ENCODE measurements at regions not wholly inside any gene's neighbourhood (a gene's known extent, or its start where the extent isn't known, plus 50 kb on each side); places are given as distances from the start of the nearest gene placed in this dataset.

- H3K36me3 Mint-ChIP-seq (ENCODE audit: low read depth) = no peaks in the 10 kb centered on the region
- H3K27ac Mint-ChIP-seq = no peak overlapping the region
- intact Hi-C loops (cut with micrococcal nuclease) = no loop called here
- H3K9me3 Mint-ChIP-seq = no peaks in the 10 kb centered on the region
- CTCF ChIA-PET = no interaction called here
- no peaks in the 10 kb centered on the region for H3K4me1 Mint-ChIP-seq (ENCODE audit: low read depth)
- H3K4me3 Mint-ChIP-seq = no peak overlapping the region
- H3K27me3 Mint-ChIP-seq (ENCODE audit: low read depth) = peaks cover 17% of the 10 kb centered on the region
- DNase-seq = no peak
Observed at GRCh38 chr5:175219366-175219765, 224.6 kb downstream of the DRD1 start.

DNA sequence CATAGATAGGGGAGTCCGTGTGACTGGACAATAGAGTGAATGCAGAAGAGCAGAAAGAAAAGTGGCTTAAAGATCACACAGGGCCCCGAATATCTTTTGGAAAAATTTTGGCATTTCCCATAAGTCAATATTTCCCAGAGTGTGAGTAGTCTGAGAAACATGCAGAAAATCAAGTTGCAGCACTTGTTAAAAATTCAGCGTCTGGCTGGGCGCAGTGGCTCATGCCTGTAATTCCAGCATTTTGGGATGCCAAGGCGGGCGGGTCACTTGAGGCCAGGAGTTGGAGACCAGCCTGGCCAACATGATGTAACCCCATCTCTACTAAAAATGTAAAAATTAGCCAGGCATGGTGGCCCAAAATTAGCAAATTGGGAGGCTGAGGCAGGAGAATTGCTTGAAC is 227.0 kb downstream of the DRD1 start:
- Mint-ChIP-seq H3K4me1 (ENCODE audit: low read depth) (no peaks in the 10 kb centered on the region), H3K9me3 (no peaks in the 10 kb centered on the region), H3K36me3 (ENCODE audit: low read depth) (no peaks in the 10 kb centered on the region), H3K4me3 (no peak overlapping the region), H3K27ac (no peak overlapping the region), H3K27me3 (ENCODE audit: low read depth) (peaks cover 13% of the 10 kb centered on the region)
- DNase-seq = no peak
- intact Hi-C loops (cut with micrococcal nuclease) = no loop called here
- CTCF ChIA-PET = no interaction called here

DNA sequence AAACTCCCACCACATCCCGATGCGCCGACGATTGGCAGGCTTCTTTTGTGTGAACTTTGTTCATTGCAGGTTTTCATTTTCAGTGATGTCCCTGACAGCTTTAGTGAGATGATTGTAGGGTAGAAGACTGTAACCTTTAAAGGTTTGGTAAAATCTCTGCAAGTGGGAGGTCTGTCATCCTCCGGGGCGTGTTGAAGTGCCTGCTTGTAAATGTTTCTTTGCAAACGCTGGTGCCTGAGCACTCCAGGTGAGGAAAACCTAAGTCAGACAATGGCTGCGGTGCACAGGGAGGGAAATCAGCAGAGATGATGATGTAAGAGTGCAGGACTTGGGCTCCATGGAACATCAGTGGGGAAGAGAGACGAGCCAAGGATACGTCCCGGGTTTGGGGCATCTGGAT is 228.1 kb downstream of the DRD1 start:
- Mint-ChIP-seq H3K27ac (no peak overlapping the region), H3K36me3 (ENCODE audit: low read depth) (no peaks in the 10 kb centered on the region), H3K4me1 (ENCODE audit: low read depth) (no peaks in the 10 kb centered on the region), H3K4me3 (no peak overlapping the region), H3K27me3 (ENCODE audit: low read depth) (peaks cover 13% of the 10 kb centered on the region), H3K9me3 (no peaks in the 10 kb centered on the region)
- no peak for DNase-seq
- CTCF ChIA-PET = no interaction called here
- intact Hi-C loops (cut with micrococcal nuclease) = no loop called here

DNA sequence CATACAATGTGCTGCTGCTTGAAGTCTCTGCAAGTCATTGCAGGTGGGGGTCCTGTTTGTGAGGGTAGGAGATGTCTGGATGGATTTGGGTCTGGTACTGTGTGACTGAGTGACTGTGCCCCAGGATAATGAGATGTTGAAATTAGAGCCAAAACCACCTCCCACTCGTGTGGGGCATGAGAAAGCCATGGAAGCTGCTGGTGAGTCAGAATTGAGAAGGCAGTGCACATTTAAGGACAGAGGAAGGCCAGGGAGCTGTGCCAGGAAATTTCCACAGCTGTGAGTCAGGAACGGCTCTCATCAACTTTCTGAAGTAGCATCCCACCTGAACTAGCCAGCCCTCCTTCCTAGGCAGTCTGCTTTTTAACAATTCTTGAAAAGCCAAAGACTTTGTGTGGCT is 229.8 kb downstream of the DRD1 start:
- no peaks in the 10 kb centered on the region for H3K36me3 Mint-ChIP-seq (ENCODE audit: low read depth)
- DNase-seq = no peak
- no peaks in the 10 kb centered on the region for H3K4me1 Mint-ChIP-seq (ENCODE audit: low read depth)
- intact Hi-C loops (cut with micrococcal nuclease) = no loop called here
- CTCF ChIA-PET = interaction anchor here (0.6 kb wide), 1 partner anchor 26 kb away, joined by 3 read pairs; no protein-coding TSS in a partner anchor
- H3K9me3 Mint-ChIP-seq = no peaks in the 10 kb centered on the region
- H3K4me3 Mint-ChIP-seq = no peak overlapping the region
- no peak overlapping the region for H3K27ac Mint-ChIP-seq
- H3K27me3 Mint-ChIP-seq (ENCODE audit: low read depth) = peaks cover 17% of the 10 kb centered on the region

DNA sequence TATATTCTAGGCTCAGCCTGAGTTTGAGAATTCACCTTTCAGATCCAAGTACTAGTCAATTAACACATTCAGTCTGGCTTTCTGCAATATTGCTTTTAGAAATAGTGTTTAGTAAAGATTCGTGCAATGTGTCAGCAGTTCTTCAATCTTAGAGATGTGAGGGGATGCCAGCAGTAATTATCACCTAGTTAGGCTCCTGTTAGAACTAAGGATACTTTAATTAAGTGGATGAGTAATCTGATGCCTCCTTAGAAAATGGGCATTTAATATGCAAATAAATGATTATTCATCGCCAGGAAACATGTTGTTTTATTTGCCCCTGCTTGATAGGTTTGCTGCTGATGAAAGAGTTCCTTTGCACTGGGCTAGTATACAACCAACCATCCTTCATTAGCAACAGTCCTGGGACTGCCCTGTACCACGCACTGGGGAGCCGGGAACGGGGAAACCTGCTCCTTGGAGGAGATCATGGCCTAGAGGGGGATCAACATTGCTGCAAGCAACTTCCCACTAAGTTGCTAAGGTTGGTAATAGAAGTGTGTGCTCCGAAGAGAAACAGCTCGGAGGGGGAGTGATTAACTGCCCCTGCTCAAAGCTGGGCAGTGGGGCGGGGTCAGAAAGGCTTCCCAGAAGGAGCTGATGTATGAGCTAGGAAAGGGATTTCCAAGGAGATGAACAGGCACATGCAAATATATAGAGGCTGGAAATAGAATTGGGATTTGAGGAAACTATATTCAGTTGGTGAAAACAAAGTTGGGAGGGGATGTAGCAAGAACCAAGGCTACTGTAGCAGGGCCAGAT is 231.8 kb downstream of the DRD1 start:
- intact Hi-C loops (cut with micrococcal nuclease) = no loop called here
- CTCF ChIA-PET = no interaction called here
- Mint-ChIP-seq H3K27me3 (ENCODE audit: low read depth) (peaks cover 23% of the 10 kb centered on the region), H3K27ac (no peak overlapping the region), H3K9me3 (no peaks in the 10 kb centered on the region), H3K36me3 (ENCODE audit: low read depth) (no peaks in the 10 kb centered on the region), H3K4me1 (ENCODE audit: low read depth) (no peaks in the 10 kb centered on the region), H3K4me3 (no peak overlapping the region)
- no peak for DNase-seq

DNA sequence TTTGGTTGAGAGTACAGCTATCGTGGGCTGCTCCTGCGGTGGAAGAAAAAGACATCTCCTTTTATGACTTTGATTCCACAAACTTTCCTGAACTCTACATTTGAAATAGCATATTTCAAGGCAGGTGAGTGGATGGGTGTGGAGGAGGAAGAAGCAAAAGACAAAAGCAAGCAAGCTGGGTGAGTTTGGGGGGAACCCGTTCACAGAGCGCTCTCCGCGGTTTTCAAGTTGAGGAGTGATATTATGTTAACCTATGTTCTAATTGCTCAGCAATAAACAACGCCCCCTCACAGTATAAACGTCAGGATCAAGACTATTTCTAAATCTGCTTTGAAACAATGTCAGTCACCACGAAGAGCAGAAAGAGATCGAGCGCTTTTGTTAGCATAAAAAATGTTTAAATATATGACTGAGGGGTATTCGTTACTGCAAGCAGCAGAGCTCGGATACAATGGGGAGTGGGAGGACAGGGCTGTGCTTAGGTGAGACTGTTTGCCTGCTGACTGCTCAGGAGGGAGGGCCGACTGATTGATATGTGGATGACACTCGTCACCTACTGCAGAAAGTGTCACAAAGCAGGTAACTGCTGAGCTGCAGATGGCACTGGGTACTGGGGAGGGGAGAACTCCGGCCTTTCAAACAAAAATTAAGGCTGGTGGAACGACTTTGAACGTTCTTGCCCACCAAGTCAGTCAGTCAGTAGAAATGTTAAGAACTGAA is 236.5 kb downstream of the DRD1 start:
- H3K36me3 Mint-ChIP-seq (ENCODE audit: low read depth) = no peaks in the 10 kb centered on the region
- DNase-seq = no peak
- CTCF ChIA-PET = no interaction called here
- no peak overlapping the region for H3K4me3 Mint-ChIP-seq
- intact Hi-C loops (cut with micrococcal nuclease) = no loop called here
- H3K27me3 Mint-ChIP-seq (ENCODE audit: low read depth) = peaks cover 15% of the 10 kb centered on the region
- H3K9me3 Mint-ChIP-seq = no peaks in the 10 kb centered on the region
- no peak overlapping the region for H3K27ac Mint-ChIP-seq
- no peaks in the 10 kb centered on the region for H3K4me1 Mint-ChIP-seq (ENCODE audit: low read depth)

DNA sequence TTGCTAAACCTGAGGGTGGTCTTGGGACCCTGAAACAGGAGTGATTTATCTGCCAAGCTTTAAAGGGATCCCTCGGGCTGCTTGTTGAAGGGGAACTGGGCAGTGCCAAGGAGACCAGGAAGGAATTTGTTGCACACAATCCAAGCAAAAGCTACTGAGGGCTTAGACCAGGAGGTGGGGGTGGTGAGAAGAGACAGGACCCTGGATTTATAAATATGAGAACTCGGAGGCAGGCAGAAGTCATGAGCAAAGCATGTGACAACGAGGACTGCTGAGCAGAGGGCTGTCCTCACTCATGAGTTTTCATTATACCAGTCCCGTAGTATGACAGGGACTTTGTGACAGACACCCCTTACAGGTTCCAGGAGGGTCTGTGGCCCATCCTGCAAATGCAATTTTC is 237.3 kb downstream of the DRD1 start:
- Mint-ChIP-seq H3K9me3 (no peaks in the 10 kb centered on the region), H3K4me3 (no peak overlapping the region), H3K36me3 (ENCODE audit: low read depth) (no peaks in the 10 kb centered on the region), H3K27me3 (ENCODE audit: low read depth) (peaks cover 15% of the 10 kb centered on the region), H3K4me1 (ENCODE audit: low read depth) (no peaks in the 10 kb centered on the region), H3K27ac (no peak overlapping the region)
- CTCF ChIA-PET = no interaction called here
- intact Hi-C loops (cut with micrococcal nuclease) = no loop called here
- no peak for DNase-seq

DNA sequence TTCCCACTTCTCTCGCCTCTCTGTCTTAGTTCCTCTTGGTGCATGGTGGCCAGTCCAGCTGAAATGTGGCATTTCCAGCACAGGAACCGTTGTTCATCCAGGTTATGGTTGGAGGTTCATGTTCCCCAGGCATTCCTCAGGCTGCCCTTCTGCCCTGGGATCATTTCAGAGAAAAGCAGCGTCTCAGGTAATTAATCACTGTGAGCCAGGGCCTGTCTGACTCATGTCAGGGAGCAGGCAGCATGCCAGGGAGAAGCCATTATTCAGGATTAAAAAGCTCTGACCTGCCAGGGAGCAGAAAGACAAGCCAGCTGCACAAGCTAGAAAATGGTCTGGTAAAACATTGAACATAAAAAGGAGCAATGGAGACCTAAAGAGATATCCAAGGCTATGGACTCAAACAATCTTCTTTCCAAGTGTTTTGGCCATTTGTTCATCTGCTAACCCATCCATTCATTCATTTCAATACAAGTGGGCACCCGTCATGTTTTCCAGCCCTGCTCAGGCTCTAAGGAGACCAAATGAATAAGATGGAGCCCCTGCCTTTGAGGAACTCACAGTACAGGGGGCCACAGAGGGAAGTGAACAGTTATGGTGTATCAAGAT is 241.4 kb downstream of the DRD1 start:
- H3K36me3 Mint-ChIP-seq (ENCODE audit: low read depth) = no peaks in the 10 kb centered on the region
- no peak for DNase-seq
- peaks cover 8% of the 10 kb centered on the region for H3K27me3 Mint-ChIP-seq (ENCODE audit: low read depth)
- no peaks in the 10 kb centered on the region for H3K4me1 Mint-ChIP-seq (ENCODE audit: low read depth)
- intact Hi-C loops (cut with micrococcal nuclease) = no loop called here
- no peak overlapping the region for H3K4me3 Mint-ChIP-seq
- no peak overlapping the region for H3K27ac Mint-ChIP-seq
- CTCF ChIA-PET = no interaction called here
- H3K9me3 Mint-ChIP-seq = no peaks in the 10 kb centered on the region

DNA sequence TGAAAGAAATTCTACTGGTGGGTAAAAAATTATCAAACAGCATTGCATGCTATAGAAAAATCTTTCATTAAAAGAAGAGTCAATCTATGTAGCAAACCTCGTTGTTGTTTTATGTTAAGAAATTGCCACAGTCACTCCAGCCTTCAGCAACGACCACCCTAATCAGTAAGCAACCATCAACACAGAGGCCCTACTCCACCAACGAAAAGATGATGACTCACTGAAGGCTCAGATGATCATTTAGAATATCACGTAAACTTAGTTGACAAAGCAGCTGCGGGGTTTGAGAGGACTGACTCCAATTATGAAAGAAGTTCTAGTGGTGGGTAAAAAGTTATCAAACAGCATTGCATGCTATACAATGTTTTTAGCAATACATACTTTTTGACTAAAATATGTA is 242.6 kb downstream of the DRD1 start:
- peaks cover 4% of the 10 kb centered on the region for H3K27me3 Mint-ChIP-seq (ENCODE audit: low read depth)
- H3K4me1 Mint-ChIP-seq (ENCODE audit: low read depth) = no peaks in the 10 kb centered on the region
- CTCF ChIA-PET = no interaction called here
- no peak overlapping the region for H3K27ac Mint-ChIP-seq
- no peaks in the 10 kb centered on the region for H3K36me3 Mint-ChIP-seq (ENCODE audit: low read depth)
- H3K4me3 Mint-ChIP-seq = no peak overlapping the region
- intact Hi-C loops (cut with micrococcal nuclease) = no loop called here
- no peaks in the 10 kb centered on the region for H3K9me3 Mint-ChIP-seq
- no peak for DNase-seq

GRCh38 chr5:175195698-175196656 is 248.0 kb downstream of the DRD1 start:
- no peak overlapping the region for H3K4me3 Mint-ChIP-seq
- peaks cover 2% of the 10 kb centered on the region for H3K27me3 Mint-ChIP-seq (ENCODE audit: low read depth)
- no peaks in the 10 kb centered on the region for H3K36me3 Mint-ChIP-seq (ENCODE audit: low read depth)
- H3K4me1 Mint-ChIP-seq (ENCODE audit: low read depth) = no peaks in the 10 kb centered on the region
- intact Hi-C loops (cut with micrococcal nuclease) = no loop called here
- peaks cover 3% of the 10 kb centered on the region for H3K9me3 Mint-ChIP-seq
- DNase-seq = no peak
- H3K27ac Mint-ChIP-seq = no peak overlapping the region
- CTCF ChIA-PET = no interaction called here

DNA sequence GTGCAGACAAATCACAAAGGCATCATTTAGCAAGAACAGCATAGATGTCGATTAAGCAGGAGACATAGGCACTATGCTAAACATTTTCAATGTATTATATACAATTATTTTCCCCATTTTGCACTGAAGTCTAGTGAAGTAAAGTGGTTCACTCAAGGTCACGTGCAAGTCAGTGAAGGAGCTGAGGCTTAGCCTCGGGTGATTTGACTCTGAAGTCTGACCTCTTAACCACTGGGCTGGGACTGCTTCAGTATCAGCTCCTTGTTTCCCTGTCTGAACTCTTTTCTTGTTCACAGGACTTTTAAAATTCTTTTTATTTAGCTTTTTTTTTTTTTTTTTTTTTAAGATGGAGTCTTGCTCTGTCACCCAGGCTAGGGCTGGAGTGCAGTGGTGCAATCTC is 262.7 kb downstream of the DRD1 start:
- no peaks in the 10 kb centered on the region for H3K4me1 Mint-ChIP-seq (ENCODE audit: low read depth)
- intact Hi-C loops (cut with micrococcal nuclease) = no loop called here
- no peak overlapping the region for H3K4me3 Mint-ChIP-seq
- no peak for DNase-seq
- no peak overlapping the region for H3K27ac Mint-ChIP-seq
- no peaks in the 10 kb centered on the region for H3K36me3 Mint-ChIP-seq (ENCODE audit: low read depth)
- CTCF ChIA-PET = no interaction called here
- no peaks in the 10 kb centered on the region for H3K27me3 Mint-ChIP-seq (ENCODE audit: low read depth)
- H3K9me3 Mint-ChIP-seq = no peaks in the 10 kb centered on the region

DNA sequence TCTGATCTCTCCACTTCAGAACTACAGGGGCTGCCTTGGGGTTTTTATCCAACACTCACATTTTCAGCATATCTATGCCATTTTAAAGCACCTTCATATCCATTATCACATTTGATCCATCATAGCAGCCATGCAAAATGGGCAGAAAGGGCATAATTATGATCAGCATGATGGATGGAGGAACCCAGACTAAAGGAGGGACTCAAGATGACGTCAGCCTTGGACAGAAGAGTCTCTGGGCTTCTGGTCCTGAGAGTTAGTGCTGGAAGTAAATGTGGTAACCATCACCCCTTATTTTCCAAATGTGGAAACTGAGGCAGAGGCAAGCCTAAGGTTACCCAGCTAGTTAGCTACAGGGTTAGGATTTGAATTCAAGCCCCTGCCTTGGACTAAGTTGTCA is 273.1 kb downstream of the DRD1 start:
- no peak overlapping the region for H3K4me3 Mint-ChIP-seq
- no peaks in the 10 kb centered on the region for H3K9me3 Mint-ChIP-seq
- no peaks in the 10 kb centered on the region for H3K4me1 Mint-ChIP-seq (ENCODE audit: low read depth)
- no peak for DNase-seq
- H3K27me3 Mint-ChIP-seq (ENCODE audit: low read depth) = no peaks in the 10 kb centered on the region
- intact Hi-C loops (cut with micrococcal nuclease) = loop anchor here (10.0 kb wide), 1 partner anchor 274 kb away; the partner anchor contains the start of gene DRD1
- H3K27ac Mint-ChIP-seq = no peak overlapping the region
- CTCF ChIA-PET = no interaction called here
- H3K36me3 Mint-ChIP-seq (ENCODE audit: low read depth) = no peaks in the 10 kb centered on the region
